H9 (cell line): ENCODE measurements at regions not wholly inside any gene's neighbourhood (a gene's known extent, or its start where the extent isn't known, plus 50 kb on each side); places are given as distances from the start of the nearest gene placed in this dataset.

Experiments used
- DNase-seq: peaks from one replicate; pipeline ENCODE4 v3.0.0-alpha.2; 2017
- H2AFZ ChIP-seq: one replicate; pipeline ENCODE4 v1.6.1; 2013; ENCODE audit warnings: mild to moderate bottlenecking, low read length, control low read depth, moderate library complexity
- H2AK5ac ChIP-seq: 2 replicates; pipeline ENCODE4 v1.6.1; 2013; ENCODE audit warnings: low read length, control low read depth, mixed read lengths; ENCODE audit not compliant: insufficient read length
- H2BK120ac ChIP-seq: one replicate; pipeline ENCODE4 v1.6.1; 2013; ENCODE audit warnings: low read depth, mild to moderate bottlenecking, low read length, control low read depth, inconsistent platforms; ENCODE audit not compliant: poor library complexity, severe bottlenecking
- H2BK12ac ChIP-seq: 2 replicates; pipeline ENCODE4 v1.6.1; 2013; ENCODE audit warnings: low read length, control low read depth, mixed read lengths, low read depth; ENCODE audit not compliant: insufficient read length
- H2BK15ac ChIP-seq: 2 replicates; pipeline ENCODE4 v1.6.1; 2013; ENCODE audit warnings: low read depth, low read length, control low read depth
- H2BK20ac ChIP-seq: one replicate; pipeline ENCODE4 v1.6.1; 2013; ENCODE audit warnings: low read depth, mild to moderate bottlenecking, low read length, control low read depth, inconsistent platforms; ENCODE audit not compliant: poor library complexity, severe bottlenecking
- H2BK5ac ChIP-seq: 2 replicates; pipeline ENCODE4 v1.6.1; 2013; ENCODE audit warnings: low read length, control low read depth, mixed read lengths; ENCODE audit not compliant: insufficient read length
- H3K14ac ChIP-seq: 2 replicates; pipeline ENCODE4 v1.6.1; 2013; ENCODE audit warnings: low read length, control low read depth; ENCODE audit not compliant: insufficient read depth
- H3K18ac ChIP-seq: 2 replicates; pipeline ENCODE4 v1.6.1; 2013; ENCODE audit warnings: low read depth, mild to moderate bottlenecking, mixed read lengths, low read length, control low read depth; ENCODE audit not compliant: insufficient read length
- H3K23ac ChIP-seq: 2 replicates; pipeline ENCODE4 v1.6.1; 2013; ENCODE audit warnings: low read length, control low read depth, mixed read lengths, low read depth; ENCODE audit not compliant: insufficient read length
- H3K23me2 ChIP-seq: 2 replicates; pipeline ENCODE4 v1.6.1; 2013; ENCODE audit warnings: low read depth, mild to moderate bottlenecking, mixed read lengths, low read length, control low read depth; ENCODE audit not compliant: insufficient read length, poor library complexity, severe bottlenecking
- H3K27ac ChIP-seq: 2 replicates; pipeline ENCODE4 v1.5.1; 2013; ENCODE audit warnings: low read length, control low read depth, mixed read lengths, low read depth; ENCODE audit not compliant: insufficient read length
- H3K27me3 ChIP-seq: 2 replicates; pipeline ENCODE4 v1.6.1; 2013; ENCODE audit warnings: low read length, control low read depth, inconsistent platforms; ENCODE audit not compliant: insufficient read depth
- H3K4ac ChIP-seq: 2 replicates; pipeline ENCODE4 v1.6.1; 2013; ENCODE audit warnings: low read depth, mild to moderate bottlenecking, control low read depth, inconsistent platforms, low read length, moderate library complexity
- H3K4me1 ChIP-seq: 2 replicates; pipeline ENCODE4 v1.6.1; 2013; ENCODE audit warnings: low read length, control low read depth, inconsistent platforms; ENCODE audit not compliant: insufficient read depth
- H3K4me2 ChIP-seq: 2 replicates; pipeline ENCODE4 v1.6.1; 2013; ENCODE audit warnings: low read length, control low read depth, mixed read lengths; ENCODE audit not compliant: insufficient read length, insufficient read depth
- H3K56ac ChIP-seq: 2 replicates; pipeline ENCODE4 v1.6.1; 2013; ENCODE audit warnings: low read depth, mild to moderate bottlenecking, mixed read lengths, low read length, control low read depth; ENCODE audit not compliant: insufficient read length
- H3K79me1 ChIP-seq: 2 replicates; pipeline ENCODE4 v1.6.1; 2013; ENCODE audit warnings: low read depth, mild to moderate bottlenecking, moderate library complexity, low read length, control low read depth, inconsistent platforms; ENCODE audit not compliant: insufficient read depth, poor library complexity, severe bottlenecking
- H3K79me2 ChIP-seq: 2 replicates; pipeline ENCODE4 v1.6.1; 2013; ENCODE audit warnings: low read length, control low read depth, inconsistent platforms; ENCODE audit not compliant: insufficient read depth
- H3K9ac ChIP-seq: 2 replicates; pipeline ENCODE4 v1.6.1; 2013; ENCODE audit warnings: low read length, control low read depth, mixed read lengths; ENCODE audit not compliant: insufficient read length; ENCODE audit errors: extremely low read depth
- H3K9me3 ChIP-seq: one replicate; pipeline ENCODE4 v1.6.1; 2013; ENCODE audit warnings: low read depth, low read length, inconsistent platforms; ENCODE audit not compliant: control insufficient read depth
- H3T11ph ChIP-seq: one replicate; pipeline ENCODE4 v1.6.1; 2013; ENCODE audit warnings: mild to moderate bottlenecking, low read length, control low read depth, inconsistent platforms
- H4K20me1 ChIP-seq: one replicate; pipeline ENCODE4 v1.6.1; 2013; ENCODE audit not compliant: control insufficient read depth, insufficient read length, insufficient read depth
- H4K5ac ChIP-seq: 2 replicates; pipeline ENCODE4 v1.6.1; 2013; ENCODE audit warnings: low read depth, mild to moderate bottlenecking, mixed read lengths, low read length, control low read depth; ENCODE audit not compliant: insufficient read length
- H4K8ac ChIP-seq: replicated peaks from 2 replicates; pipeline ENCODE4 v1.6.1; 2013; ENCODE audit warnings: low read length, control low read depth, mixed read lengths, low read depth; ENCODE audit not compliant: insufficient read length
- H4K91ac ChIP-seq: 2 replicates; pipeline ENCODE4 v1.6.1; 2013; ENCODE audit warnings: low read depth, mild to moderate bottlenecking, moderate library complexity, mixed read lengths, low read length, control low read depth; ENCODE audit not compliant: insufficient read length
- H3K27ac Mint-ChIP-seq, 3 experiments: 2 replicates in 2 of 3; 3 replicates in 1 of 3; pipeline ENCODE4 v1.8.0; 2020 to 2021; ENCODE audit warnings: mixed read lengths in 3 of 3, mild to moderate bottlenecking in 1 of 3, moderate library complexity in 1 of 3
- H3K27me3 Mint-ChIP-seq: 2 replicates; pipeline ENCODE4 v1.8.0; 2021; ENCODE audit warnings: low read depth, mild to moderate bottlenecking, moderate library complexity, mixed read lengths
- H3K36me3 Mint-ChIP-seq, 3 experiments: 2 replicates in 2 of 3; 3 replicates in 1 of 3; pipeline ENCODE4 v1.8.0; 2020 to 2021; ENCODE audit warnings: low read depth in 3 of 3, mixed read lengths in 3 of 3; ENCODE audit not compliant: insufficient read depth in 1 of 3
- H3K4me1 Mint-ChIP-seq, 2 experiments: 2 replicates each; pipeline ENCODE4 v1.8.0; 2020; ENCODE audit warnings: mixed read lengths in 2 of 2
- H3K4me3 Mint-ChIP-seq, 2 experiments: 2 replicates in 1 of 2; 3 replicates in 1 of 2; pipeline ENCODE4 v1.8.0; 2020 to 2021; ENCODE audit warnings: mild to moderate bottlenecking in 2 of 2, mixed read lengths in 2 of 2, moderate library complexity in 1 of 2
- H3K9me3 Mint-ChIP-seq, 2 experiments: 2 replicates in 1 of 2; 3 replicates in 1 of 2; pipeline ENCODE4 v1.8.0; 2020; ENCODE audit warnings: mild to moderate bottlenecking in 2 of 2, mixed read lengths in 2 of 2, moderate library complexity in 1 of 2
- CTCF ChIP-seq: fragments of 200-600 bp; sonication (generic); conservative IDR thresholded peaks from 3 replicates; pipeline ENCODE4 v1.8.0; 2021; ENCODE audit warnings: antibody characterized with exemption, mild to moderate bottlenecking
- WGBS: extraction: QIAGEN DNeasy Blood & Tissue Kit; methylation state at CpG from one replicate; pipeline ENCODE4 v1.1.7; 2013; ENCODE audit warnings: missing lambda C conversion rate, low lambda C conversion rate, mixed read lengths; ENCODE audit not compliant: insufficient read length; ENCODE audit errors: extremely low coverage; 5-methylcytosine and 5-hydroxymethylcytosine counted together

- Mint-ChIP-seq H3K36me3 (no peaks in the 10 kb centered on the region; a peak in 1 of 7 replicates), H3K27ac (no peak overlapping the region), H3K27me3 (peaks cover 4% of the 10 kb centered on the region), H3K4me1 (peaks cover 6 to 10% of the 10 kb centered on the region in 2 experiments), H3K4me3 (no peak overlapping the region), H3K9me3 (no peaks in the 10 kb centered on the region; a peak in 1 of 5 replicates)
- Histone ChIP-seq H4K5ac (no peak overlapping the region), H3K79me2 (no peaks in the 10 kb centered on the region), H2BK5ac (no peak overlapping the region), H2BK12ac (no peak overlapping the region), H3K4me1 (no peaks in the 10 kb centered on the region; the same call in 1 of the 2 replicates), H3K14ac (no peak overlapping the region), H3K23me2 (no peaks in the 10 kb centered on the region), H3K4ac (no peak overlapping the region), H3K4me2 (no peak overlapping the region), H2BK15ac (no peak overlapping the region), H3K56ac (no peak overlapping the region), H3K9ac (no peak overlapping the region), H3K23ac (no peak overlapping the region), H3K79me1 (no peaks in the 10 kb centered on the region), H4K91ac (no peak overlapping the region), H2BK20ac (no peak overlapping the region), H3K27me3 (no peaks in the 10 kb centered on the region), H2AK5ac (no peak overlapping the region), H4K20me1 (no peaks in the 10 kb centered on the region), H2BK120ac (no peak overlapping the region), H2AFZ (no peak overlapping the region), H4K8ac (no peak overlapping the region), H3T11ph (no peak overlapping the region), H3K18ac (no peak overlapping the region), H3K27ac (no peak overlapping the region), H3K9me3 (no peaks in the 10 kb centered on the region)
- WGBS, result no CpG with 5 or more reads among the region's 8 CpGs
- DNase-seq, result no peak
- no peak for TF ChIP-seq CTCF
Measured at GRCh38 chr22:48423481-48423911, 1404.2 kb downstream of the BRD1 start.
